ENCODE measurements at regions not wholly inside any gene's neighbourhood (a gene's known extent, or its start where the extent isn't known, plus 50 kb on each side); places are given as distances from the start of the nearest gene placed in this dataset.
"Not testable (repeated sequence)": the region's sequence is repeated elsewhere in the genome, so short reads cannot be mapped to it uniquely, and the experiment has no call there.

DNA sequence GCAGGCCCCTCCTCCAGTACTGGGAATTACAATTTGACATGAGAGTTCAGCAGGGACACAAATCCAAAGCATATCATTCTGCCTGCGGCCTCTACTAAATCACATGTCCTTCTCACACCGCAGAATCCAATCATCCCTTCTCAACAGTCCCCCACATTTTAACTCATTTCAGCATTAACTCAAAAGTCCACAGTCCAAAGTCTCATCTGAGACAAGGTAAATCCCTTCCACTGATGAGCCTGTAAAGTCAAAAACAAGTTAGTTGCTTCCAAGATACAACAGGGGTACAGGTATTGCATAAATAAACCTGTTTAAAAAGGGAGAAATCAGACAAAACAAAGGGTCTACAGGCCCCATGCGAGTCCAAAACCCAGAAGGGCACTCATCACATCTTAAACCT lies 64.0 kb downstream of the EBNA1BP2 start:
- DNase-seq (no peak), ATAC-seq (no peak)
- H3K9me3 ChIP-seq = peaks cover 11% of the 10 kb centered on the region
- H3K4me1 ChIP-seq = no peaks in the 10 kb centered on the region
- TF ChIP-seq, protein P1, sequence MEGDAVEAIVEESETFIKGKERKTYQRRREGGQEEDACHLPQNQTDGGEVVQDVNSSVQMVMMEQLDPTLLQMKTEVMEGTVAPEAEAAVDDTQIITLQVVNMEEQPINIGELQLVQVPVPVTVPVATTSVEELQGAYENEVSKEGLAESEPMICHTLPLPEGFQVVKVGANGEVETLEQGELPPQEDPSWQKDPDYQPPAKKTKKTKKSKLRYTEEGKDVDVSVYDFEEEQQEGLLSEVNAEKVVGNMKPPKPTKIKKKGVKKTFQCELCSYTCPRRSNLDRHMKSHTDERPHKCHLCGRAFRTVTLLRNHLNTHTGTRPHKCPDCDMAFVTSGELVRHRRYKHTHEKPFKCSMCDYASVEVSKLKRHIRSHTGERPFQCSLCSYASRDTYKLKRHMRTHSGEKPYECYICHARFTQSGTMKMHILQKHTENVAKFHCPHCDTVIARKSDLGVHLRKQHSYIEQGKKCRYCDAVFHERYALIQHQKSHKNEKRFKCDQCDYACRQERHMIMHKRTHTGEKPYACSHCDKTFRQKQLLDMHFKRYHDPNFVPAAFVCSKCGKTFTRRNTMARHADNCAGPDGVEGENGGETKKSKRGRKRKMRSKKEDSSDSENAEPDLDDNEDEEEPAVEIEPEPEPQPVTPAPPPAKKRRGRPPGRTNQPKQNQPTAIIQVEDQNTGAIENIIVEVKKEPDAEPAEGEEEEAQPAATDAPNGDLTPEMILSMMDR (IDR thresholded peaks at IDR 0.05) = no peak
- H3K4me3 ChIP-seq = no peak overlapping the region
- no peaks in the 10 kb centered on the region for H3K27me3 ChIP-seq (ENCODE audit: low read depth)
- H3K36me3 ChIP-seq = no peaks in the 10 kb centered on the region
- H3K27ac ChIP-seq = no peak overlapping the region
- intact Hi-C loops (cut with DNase I) = no loop called here

DNA sequence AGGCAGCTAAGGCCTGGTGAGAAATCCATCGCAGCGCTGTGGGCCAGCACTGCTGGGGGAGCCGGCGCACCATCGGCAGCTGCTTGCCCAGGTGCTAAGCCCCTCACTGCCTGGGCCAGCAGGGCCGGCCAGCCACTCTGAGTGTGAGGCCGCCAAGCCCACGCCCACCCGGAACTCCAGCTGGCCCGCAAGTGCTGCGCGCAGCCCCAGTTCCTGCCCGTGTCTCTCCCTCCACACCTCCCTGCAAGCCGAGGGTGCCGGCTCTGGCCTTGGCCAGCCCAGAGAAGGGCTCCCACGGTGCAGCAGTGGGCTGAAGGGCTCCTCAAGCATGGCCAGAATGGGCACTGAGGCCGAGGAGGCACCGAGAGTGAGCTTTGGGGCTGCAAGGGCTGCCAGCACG lies 64.4 kb downstream of the EBNA1BP2 start:
- no peak for DNase-seq
- no peaks in the 10 kb centered on the region for H3K36me3 ChIP-seq
- no peak for ATAC-seq
- no peak overlapping the region for H3K4me3 ChIP-seq
- TF ChIP-seq, protein P1 (IDR thresholded peaks at IDR 0.05) = no peak
- no peak overlapping the region for H3K27ac ChIP-seq
- H3K4me1 ChIP-seq = no peaks in the 10 kb centered on the region
- H3K27me3 ChIP-seq (ENCODE audit: low read depth) = no peaks in the 10 kb centered on the region
- peaks cover 11% of the 10 kb centered on the region for H3K9me3 ChIP-seq
- intact Hi-C loops (cut with DNase I) = no loop called here

DNA sequence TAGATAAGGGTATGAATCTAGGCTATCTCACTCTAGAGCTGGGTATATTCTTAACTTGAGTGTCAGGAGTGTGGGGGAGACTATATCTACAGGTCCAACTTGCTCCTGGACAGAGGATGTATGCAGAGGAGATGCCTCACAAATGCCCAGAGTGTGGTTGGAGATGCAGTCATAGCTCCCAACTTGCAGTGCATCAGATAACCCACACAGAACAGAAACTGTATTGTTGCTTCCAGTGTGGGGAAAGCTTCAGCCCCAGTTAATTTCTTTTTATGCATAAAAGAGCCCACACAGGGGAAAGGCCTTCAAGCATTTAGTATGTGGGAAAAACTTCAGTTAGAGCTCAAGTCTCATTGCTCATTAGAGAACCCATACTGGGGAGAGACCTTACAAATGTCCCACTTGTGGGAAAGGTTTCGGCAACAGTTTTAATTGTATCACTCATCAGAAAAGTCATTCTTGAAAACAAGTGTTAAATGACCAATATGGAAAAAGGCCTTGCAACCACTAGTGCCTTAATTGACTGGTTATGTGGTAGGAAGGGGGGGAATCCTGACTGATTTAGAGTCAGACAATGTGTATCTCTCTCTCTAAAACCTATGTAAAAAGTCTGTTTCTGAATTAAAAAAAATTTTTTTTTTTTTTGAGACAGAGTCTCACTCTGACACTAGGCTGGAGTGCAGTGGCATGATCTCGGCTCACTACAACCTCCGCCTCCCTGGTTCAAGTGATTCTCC lies 67.9 kb downstream of the EBNA1BP2 start:
- Histone ChIP-seq H3K36me3 (no peaks in the 10 kb centered on the region), H3K9me3 (peaks cover 9% of the 10 kb centered on the region), H3K27me3 (ENCODE audit: low read depth) (no peaks in the 10 kb centered on the region), H3K27ac (no peak overlapping the region), H3K4me3 (no peak overlapping the region), H3K4me1 (no peaks in the 10 kb centered on the region)
- no peak for DNase-seq
- TF ChIP-seq, protein P1 (IDR thresholded peaks at IDR 0.05) = no peak
- no peak for ATAC-seq
- intact Hi-C loops (cut with DNase I) = no loop called here

DNA sequence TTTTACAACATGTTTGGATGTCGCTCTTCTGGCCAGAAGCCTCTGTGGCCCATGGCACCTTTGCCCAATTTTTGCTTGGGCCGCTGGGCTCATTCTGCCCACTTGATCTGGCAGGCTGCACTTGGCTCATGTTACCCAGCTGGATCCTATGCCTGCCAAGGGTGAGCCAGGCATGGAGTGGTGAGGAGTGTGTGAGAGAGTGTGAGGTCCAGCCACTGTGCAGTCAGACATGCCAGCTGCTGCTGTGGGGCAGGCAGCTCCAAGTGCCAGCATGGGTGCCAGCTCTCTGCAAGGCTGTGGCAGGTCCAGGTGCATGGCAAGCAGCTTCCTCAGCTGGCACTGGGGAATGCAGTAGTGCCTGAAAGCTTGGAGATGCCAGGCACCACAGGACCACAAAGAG lies 71.0 kb downstream of the EBNA1BP2 start:
- no peaks in the 10 kb centered on the region for H3K36me3 ChIP-seq
- no peak for ATAC-seq
- peaks cover 6% of the 10 kb centered on the region for H3K9me3 ChIP-seq
- no peak overlapping the region for H3K4me3 ChIP-seq
- DNase-seq = no peak
- H3K4me1 ChIP-seq = no peaks in the 10 kb centered on the region
- H3K27ac ChIP-seq = no peak overlapping the region
- no peaks in the 10 kb centered on the region for H3K27me3 ChIP-seq (ENCODE audit: low read depth)
- intact Hi-C loops (cut with DNase I) = no loop called here
- TF ChIP-seq, protein P1 (IDR thresholded peaks at IDR 0.05) = no peak

DNA sequence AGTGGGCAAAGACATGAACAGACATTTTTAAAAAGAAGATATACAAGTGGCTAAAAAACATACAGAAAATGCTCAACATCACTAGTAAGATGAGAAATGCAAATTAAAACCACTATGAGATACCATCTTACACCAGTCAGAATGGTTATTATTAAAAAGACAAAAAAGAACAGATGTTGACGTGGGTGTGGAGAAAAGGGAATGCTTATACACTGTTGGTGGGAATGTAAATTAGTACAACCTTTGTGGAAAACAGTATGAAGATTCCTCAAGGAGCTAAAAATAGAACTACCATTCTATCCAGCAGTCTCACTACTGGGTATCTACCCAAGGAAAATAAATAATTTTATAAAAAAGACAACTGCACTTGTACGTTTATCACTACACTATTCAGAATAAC lies 73.9 kb downstream of the EBNA1BP2 start:
- TF ChIP-seq, protein P1 (IDR thresholded peaks at IDR 0.05) = no peak
- H3K4me1 ChIP-seq = no peaks in the 10 kb centered on the region
- H3K4me3 ChIP-seq = no peak overlapping the region
- no peaks in the 10 kb centered on the region for H3K9me3 ChIP-seq
- H3K27ac ChIP-seq = no peak overlapping the region
- no peaks in the 10 kb centered on the region for H3K27me3 ChIP-seq (ENCODE audit: low read depth)
- intact Hi-C loops (cut with DNase I) = no loop called here
- no peaks in the 10 kb centered on the region for H3K36me3 ChIP-seq
- ATAC-seq (no peak), DNase-seq (no peak)

DNA sequence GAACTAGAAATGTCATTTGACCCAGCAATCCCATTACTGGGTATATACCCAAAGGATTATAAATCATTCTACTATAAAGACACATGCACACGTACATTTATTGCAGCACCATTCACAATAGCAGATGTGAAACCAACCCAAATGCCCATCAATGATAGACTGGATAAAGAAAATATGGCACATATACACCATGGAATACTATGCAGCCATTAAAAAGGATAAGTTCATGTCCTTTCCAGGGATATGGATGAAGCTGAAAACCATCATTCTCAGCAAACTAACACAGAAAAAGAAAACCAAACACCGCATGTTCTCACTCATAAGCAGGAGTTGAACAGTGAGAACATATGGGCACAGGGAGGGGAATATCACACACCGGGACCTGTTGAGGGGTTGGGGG lies 75.6 kb downstream of the EBNA1BP2 start:
- H3K4me3 ChIP-seq; ATAC-seq; H3K9me3 ChIP-seq; intact Hi-C loops (cut with DNase I); H3K36me3 ChIP-seq; H3K4me1 ChIP-seq; H3K27me3 ChIP-seq (ENCODE audit: low read depth); DNase-seq; H3K27ac ChIP-seq: not testable (repeated sequence)

DNA sequence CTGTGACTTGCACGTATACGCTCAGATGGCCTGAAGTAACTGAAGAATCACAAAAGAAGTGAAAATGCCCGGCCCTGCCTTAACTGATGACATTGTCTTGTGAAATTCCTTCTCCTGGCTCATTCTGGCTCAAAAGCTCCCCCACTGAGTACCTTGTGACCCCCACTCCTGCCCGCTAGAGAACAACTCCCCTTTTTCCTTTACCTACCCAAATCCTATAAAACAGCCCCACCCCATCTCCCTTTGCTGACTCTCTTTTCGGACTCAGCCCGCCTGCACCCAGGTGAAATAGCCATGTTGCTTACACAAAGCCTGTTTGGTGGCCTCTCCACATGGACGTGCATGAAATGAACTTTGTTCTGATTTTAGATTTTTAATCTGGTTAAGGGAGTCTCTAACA lies 81.3 kb downstream of the EBNA1BP2 start:
- not testable (repeated sequence) for DNase-seq

DNA sequence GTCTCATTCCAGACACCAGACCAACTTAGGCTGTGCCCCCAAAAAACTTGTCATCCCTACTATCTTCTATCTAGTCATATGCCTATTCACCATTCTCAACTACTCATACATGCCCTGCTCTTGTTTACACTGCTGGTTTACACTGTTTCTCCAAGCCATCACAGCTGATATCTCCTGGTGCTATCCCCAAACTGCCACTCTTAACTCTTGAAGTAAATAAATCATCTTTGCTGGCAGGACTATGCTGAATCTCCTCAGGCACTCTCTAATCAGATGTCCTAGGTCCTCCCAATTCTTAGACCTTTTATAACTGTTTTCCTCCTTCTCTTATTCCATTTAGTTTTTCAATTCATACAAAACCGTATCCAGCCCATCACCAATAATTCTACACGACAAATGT lies 81.9 kb downstream of the EBNA1BP2 start:
- H3K36me3 ChIP-seq; ATAC-seq; H3K27me3 ChIP-seq (ENCODE audit: low read depth); H3K9me3 ChIP-seq; H3K4me1 ChIP-seq; H3K27ac ChIP-seq; intact Hi-C loops (cut with DNase I); H3K4me3 ChIP-seq; DNase-seq: not testable (repeated sequence)

More for the DNA sequence above, 81.3 kb downstream of the EBNA1BP2 start:
- intact Hi-C loops (cut with DNase I); H3K4me3 ChIP-seq; H3K27ac ChIP-seq; H3K27me3 ChIP-seq (ENCODE audit: low read depth); H3K36me3 ChIP-seq; H3K4me1 ChIP-seq; H3K9me3 ChIP-seq; ATAC-seq: not testable (repeated sequence)
